CD4-positive, alpha-beta T cell treated with Interleukin-15 for 4 hours (primary cell): ENCODE measurements at regions not wholly inside any gene's neighbourhood (a gene's known extent, or its start where the extent isn't known, plus 50 kb on each side); places are given as distances from the start of the nearest gene placed in this dataset.

Experiments used
- DNase-seq: peaks from one replicate; pipeline ENCODE4 v3.0.0-alpha.2; 2020; ENCODE audit warnings: low spot score

DNA sequence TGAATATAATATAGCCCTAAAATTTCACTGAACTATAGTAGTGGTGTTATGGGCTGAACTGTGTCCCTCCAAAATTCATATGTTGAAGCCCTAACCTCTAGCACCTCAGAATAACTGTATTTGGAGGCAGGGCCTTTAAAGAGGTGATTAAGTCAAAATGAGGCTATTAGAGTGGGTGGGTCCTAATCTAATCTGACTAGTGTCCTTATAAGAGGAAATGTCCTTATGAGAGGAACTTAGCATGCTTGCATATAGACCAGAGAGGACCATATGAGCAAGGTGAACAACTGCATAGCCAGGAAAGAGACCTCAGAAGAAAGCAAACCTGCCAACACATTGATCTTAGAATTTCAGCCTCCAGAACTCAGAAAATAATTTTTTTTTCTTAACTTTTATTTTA, 238.4 kb downstream of the ZEB2 start:
- no peak for DNase-seq

DNA sequence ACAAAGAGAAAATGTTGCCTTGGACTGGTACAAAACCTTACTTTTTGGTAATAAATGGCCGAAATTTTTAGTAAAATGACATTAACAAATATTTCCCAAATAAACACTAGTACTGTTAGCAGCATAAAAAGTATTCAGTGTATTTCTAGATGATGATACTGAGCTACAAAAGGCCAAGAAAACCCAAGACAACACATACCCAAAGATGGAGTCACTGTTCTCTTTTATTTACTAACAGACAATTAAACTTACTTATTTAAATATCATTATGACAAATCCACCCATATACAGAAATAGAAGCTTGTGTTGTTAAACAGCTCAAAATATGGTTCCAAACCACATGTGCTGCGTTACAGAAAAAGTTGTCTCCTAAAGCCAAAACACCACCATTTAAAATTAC, 239.9 kb downstream of the ZEB2 start:
- no peak for DNase-seq

DNA sequence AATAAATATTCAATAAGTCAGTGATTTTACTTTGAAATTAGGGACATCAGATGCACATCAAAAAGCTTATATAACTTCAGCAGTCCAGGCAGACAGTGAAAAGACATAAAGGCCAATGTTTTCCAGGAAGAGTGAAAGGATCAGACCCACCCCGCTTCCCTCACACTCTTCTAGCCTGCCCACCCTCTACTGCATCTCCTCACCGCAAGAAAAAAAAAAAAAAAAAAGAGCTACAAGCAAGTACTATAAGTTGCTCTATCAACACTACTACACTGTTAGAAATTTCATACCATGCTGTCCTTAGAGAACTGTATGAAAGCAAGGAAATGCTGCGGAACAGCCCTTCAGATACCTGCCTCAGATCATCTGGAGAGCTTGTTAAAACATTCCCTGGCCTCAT, 240.8 kb downstream of the ZEB2 start:
- DNase-seq: no peak

DNA sequence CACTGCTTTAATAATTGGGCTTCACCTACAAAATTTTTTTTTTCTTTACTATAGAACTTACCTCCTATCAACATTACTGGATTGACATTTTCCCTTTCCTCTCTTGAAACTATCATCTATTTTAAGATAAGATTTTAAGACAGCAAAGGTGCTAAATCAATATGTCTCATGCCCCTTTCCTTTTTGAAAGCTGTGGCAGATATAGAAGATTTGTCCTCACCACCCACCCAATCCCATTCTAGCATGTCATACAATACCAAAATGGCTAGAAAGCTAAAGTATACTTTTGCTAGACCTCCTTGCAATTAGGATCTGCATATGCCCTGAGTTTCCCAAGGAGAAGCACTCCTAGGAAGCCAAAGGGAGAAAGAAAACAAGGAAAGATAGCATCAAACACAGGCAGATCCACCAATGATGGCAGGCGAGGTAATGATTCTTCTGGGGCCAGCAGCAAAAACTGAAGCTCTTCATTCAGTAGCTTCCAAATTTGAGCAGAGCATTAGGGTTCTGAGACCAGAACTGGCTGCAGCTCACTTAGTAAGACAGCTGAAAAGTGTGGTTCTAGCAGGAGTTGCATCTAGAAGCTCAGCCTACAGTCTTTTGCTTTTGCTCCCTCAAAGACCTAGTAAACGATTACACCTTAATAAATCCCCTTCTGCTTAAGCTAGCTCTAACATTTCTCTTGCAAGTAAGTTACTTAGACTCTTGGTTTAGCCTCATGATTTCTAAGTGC, 242.1 kb downstream of the ZEB2 start:
- no peak for DNase-seq

DNA sequence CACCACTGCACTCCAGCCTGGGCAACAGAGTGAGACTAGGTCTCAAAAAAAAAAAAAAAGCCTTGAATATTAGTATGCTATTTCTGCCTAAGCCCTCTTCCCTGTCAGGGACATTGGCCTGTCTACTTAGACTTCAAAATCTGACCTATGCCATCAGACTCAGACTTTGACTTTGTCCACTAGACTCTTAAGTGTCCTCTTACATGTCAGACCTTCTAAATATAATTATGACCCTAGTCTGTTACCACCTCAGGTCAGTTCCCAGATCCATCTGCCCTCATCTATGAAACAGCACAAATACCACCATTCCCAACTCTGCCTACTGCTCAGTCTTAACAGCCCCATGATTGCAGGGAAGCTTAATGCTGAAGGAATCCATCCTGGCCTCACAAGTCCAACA, 244.6 kb downstream of the ZEB2 start:
- no peak for DNase-seq

DNA sequence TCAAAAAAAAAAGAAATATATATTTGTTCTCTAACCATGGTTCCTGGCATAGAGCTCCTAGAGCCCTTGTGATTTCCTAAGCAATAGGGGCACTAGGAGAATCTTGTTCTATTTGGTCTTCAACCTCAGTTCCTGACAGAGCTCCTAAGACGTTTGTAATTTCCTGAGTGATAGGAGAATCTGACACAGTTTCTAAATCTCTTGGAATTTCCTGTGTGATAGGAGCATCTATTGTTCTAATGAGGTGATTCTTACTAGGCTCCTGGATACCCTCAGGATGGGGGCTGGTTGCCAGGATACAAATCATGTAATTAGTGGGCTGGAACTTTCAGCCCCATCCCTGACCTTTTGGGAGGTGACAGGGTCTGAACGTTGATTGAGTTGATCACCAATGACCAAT, 245.8 kb downstream of the ZEB2 start:
- DNase-seq: no peak

DNA sequence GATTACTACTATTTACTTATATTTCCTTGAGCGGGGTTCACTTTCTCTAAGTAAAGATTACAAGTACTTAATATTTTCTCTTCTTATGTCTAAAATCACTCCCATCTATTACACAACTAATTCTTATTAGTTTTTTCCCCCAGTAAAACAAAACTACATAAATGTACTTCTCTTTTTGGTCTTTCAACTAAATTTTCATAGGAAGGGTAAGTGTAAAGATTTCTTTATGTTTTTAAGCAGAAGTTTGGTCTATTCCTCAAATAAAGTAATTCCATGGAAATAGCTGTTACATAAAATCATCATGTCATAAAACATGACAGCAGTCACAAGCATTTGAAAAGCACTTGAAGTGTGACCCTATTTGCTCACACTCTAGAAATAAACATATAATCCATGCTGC, 249.0 kb downstream of the ZEB2 start:
- DNase-seq: no peak

DNA sequence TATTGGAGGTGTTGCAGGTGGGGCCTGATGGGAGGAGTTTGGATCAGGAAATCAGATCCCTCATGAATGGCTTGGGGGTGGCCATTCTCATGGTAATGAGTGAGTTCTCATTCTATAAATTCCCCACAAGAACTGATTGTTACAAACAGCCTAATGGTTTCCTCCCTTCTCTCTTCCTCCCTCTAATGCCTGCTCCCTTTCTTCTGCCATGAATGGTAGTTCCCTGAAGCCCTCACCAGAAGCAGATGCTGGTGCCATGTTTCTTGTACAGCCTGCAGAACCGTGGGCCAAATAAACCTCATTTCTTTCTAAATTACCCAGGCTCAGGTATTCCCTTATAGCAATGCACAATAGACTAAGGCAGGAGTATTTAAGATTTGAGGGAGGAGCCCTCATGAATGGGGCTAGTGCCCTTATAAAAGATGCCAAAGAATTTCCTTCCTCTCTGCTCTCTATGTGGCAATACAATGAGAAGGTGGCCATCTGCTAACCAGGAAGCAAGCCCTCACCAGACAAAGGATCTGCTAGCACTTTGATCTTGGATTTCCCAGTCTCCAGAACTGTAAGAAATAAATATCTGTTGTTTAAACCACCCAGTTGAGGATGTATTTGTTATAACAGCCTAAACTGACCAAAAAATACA, 251.8 kb downstream of the ZEB2 start:
- DNase-seq: no peak

DNA sequence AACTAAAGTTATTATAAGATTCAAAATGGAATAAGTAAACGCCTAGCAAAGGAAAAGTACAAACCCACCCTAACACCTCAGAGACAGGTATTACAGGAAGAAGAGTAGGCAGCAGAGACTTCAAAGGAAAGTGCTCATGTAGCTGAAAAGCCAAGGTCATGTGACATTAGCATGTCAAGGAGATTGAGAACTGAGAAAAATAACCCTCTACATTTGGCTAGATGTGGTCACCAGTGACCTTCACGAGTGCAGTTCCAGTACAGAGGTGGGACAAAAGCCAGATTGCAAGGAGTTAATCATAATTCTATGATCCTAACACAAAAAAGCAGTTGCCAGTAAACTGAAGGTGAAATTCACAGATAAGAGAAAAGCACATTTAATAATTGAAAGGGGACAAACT, 252.7 kb downstream of the ZEB2 start:
- peak; percentile 19 for DNase-seq

DNA sequence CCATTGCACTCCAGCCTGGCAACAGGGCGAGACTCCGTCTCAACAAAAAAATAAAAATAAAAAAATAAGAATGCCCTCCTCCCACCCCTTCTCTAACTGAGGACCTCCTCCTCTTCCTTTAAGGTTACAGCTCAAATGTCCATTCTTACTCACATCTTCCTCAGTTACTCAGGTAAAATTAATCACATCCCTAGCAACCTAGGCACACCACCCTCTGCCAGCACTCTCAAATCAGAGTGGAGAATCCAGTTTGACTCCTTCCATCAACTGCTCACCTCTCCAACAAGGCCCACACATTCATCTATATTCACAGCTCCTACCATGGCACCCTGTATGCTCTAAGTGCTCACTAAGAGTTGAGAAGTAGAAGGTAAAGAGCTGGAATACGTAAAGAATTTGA, 254.3 kb downstream of the ZEB2 start:
- no peak for DNase-seq

DNA sequence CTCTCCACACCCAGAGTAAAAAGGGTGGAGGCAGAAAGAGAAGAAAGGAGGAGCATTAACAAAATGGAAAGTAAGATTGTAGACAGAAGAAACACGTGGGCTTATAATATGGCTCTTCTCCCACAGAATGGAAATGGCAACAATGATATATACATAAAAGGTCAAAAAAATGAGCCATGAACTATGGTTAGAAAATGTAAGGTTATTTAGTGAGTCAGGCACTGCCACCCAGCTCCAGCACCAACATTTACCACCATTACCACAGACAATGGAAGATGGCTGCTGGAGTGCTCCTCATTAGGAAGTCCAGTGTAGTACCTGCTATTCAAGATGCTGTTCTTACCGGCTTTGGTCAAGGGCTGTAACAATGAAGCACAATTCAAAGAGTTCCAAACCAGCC, 258.0 kb downstream of the ZEB2 start:
- no peak for DNase-seq

DNA sequence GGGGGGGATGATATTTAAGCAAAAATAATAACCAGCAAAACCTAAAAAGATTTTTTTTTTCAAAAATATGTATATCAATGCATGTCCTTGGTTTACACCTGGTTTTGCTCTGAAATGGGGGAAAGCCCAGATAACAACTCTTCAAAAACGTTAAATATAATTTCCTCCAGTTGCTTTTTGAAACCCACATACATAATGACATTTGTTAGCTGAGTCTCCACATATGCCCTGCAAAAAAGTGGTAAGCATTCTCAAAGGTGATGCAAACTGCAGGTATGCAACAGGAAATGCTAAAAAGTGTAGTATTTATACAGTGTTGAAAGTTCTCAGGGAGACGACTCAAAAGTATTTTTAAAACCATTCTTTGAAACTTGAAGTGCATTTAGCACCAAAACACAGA, 258.6 kb downstream of the ZEB2 start:
- no peak for DNase-seq

DNA sequence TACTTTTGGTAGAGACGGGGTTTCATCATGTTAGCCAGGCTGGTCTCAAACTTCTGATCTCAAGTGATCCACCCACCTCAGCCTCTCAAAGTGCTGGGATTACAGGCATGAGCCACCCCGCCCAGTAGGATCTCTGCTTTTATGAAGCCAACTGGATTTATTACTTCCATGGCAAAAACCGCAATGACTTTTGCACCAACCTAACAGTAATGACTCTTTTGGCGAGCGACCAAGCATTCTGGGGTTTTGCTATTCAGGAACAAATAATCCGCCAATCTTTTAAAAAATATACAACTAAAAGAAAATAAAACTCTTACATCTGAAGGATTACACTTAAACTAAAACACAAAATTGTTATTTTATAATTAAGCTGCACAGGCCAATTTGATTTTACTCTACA, 260.6 kb downstream of the ZEB2 start:
- no peak for DNase-seq

DNA sequence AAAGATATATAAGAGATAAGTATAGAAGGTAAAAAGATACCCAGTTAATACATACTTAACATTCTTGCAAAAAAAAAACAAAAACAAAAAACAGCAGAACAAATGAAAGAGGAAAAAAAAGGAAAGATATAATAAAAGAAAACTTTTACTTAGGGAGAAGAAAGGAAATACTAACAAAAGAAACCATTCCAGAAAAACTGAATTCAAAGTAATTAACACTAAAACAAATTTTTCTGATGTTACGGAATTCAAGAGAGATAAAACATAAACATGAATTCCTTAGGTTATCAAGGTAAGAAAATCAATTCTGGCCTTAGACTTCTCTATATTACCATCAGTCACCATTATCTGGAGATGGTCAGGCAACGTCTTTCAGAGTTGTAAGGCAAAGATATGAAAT, 261.8 kb downstream of the ZEB2 start:
- DNase-seq: no peak

DNA sequence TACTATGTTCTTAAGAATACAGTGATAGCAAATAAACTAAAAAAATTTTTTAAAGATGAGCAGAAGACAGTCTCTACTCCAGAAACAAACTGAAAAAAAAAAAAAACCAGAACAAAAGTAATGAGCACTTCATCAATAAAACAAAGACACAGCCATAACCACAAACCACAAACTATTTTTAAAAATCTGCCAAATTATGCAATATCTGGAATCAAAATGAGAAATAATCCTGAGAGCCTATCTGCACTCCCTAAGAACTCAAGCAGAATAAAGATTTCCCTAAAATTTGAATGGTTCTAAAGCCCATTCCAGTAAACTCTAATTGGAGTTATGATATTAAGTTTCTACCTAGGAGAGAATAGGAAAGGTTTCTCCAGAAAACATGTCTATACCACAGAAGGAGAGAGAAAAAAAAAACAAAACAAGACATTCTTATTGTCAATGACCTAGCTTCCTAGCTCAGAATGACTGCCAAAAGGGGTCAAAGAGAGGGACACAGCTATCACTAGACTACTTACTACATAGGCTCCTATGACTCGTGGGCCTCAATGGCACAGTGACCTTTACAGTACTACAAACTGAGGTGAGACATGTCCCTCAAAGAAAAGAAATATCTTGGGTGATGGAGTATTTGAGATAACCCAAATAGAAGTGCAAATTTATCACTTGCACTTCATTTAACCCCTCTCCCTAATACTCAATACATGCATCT, 262.8 kb downstream of the ZEB2 start:
- DNase-seq: no peak

DNA sequence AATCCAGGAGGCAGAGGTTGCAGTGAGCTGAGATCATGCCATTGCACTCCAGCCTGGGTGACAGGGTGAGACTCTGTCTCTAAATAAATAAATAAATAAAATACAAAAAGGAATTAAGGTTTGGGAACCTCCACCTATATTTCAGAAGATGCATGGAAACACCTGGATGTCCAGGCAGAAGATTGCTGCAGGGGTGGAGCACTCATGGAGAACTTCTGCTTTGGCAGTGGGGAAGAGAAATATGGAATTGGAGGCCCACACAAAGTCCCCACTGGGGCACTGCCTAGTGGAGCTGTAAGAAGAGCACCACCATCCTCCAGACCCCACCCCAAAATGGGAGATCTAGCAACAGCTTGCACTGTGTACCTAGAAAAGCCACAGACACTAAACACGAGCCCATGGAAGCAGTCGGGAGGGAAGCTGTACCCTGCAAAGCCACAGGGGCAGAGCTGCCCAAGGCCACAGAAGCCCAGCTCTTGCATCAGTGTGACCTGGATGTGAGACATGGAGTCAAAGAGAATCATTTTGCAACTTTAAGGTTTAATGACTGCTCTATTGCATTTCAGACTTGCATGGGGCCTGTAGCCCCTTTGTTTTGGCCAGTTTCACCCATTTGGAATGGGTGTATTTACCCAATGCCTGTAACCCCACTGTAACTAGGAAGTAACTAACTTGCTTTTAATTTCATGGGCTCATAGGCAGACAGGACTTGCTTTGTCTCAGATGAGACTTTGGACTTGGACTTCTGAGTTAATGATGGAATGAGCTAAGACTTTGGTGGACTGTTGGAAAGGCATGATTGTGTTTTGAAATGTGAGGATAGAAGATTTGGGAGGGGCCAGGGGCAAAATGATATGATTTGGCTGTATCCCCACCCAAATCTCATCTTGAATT, 265.3 kb downstream of the ZEB2 start:
- DNase-seq: no peak

DNA sequence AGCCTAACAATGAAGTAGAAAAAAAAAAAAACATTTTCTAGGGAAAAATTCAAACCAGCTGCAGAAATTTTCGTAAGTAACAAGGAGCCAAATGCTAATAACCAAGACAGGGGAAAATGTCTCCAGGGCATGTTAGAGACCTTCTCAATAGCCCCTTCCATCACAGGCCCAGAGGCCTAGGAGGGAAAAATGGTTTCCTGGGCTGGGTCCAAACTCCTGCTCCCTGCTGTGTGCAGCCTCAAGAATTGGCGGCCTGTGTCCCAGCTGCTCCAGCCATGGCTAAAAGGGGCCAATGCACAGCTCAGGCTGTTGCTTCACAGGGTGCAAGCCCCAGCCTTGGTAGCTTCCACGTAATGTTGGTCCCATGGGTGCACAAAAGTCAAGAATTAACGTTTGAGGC, 266.2 kb downstream of the ZEB2 start:
- DNase-seq: no peak

DNA sequence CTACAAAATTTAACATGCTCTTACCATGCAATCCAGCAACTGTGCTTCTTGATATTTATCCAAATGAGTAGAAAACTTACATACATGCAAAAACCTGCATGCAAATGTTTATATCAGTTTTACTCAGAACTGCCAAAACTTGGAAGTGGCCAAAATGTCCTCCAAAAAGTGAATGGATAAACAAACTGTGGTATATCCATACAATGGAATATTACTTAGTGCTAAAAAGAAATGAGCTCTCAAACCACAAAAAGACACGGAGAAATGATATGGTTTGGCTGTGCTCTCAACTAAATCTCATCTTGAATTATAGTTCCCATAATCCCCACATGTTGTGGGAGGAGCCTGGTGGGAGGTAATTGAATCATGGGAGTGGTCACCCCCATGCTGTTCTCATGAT, 267.2 kb downstream of the ZEB2 start:
- DNase-seq: no peak

DNA sequence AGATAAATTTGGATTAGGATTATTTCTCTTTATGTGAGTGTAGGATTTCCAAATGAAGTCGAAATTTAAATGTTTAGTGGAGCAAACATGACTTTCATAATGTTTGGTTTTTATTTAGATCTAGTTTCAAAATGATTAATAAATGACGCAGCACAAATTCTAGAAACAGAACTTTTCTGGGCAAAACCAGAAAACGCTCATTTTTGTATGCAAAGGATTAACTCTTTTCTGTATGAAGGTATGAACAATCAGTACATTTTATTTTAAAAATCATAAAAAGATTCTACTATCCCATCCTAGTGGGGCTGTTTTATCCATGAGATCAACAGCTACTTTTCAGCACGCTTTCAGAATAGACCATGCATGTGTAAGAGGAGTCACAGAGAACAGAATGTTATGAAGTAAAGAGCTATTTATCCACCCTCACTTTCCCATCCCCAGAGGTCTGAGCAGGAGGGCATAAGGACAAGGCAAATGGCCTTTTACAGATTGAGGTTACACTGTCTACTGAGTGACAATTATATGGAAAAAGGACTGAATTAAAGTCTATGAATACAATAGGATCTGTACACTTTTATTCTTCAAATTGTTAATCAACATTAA, 270.8 kb downstream of the ZEB2 start:
- no peak for DNase-seq

DNA sequence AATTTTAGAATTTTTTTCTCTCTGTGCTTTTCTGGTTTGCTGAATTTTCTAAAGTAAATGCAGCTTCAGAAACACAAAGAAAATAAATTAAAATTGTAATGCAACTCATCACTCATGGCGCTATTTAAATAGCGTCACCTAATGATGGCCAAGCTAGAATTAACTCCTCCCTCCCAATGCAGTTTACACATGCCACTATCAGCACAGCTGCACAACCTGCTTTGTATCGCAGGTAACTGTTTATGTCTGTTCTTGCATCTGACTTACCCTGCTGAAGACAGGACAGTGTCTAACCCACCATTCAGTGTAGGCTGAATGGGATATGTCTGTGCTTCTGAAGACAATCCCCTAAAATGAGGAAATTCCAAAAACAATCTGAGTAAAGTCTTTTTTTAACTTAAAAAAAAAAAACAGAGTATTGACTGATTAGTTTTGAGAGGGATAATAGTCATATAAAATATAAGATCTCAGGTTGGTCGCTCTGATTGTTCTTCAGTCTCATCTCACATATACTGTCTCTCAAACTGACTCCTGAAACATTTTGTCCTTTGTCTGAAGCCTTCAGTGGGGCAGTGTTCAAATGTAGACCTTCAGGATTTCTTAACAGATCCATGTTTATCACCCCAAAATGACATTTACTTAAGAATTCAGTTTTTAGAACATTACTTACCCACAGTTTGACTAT, 271.4 kb downstream of the ZEB2 start:
- no peak for DNase-seq

DNA sequence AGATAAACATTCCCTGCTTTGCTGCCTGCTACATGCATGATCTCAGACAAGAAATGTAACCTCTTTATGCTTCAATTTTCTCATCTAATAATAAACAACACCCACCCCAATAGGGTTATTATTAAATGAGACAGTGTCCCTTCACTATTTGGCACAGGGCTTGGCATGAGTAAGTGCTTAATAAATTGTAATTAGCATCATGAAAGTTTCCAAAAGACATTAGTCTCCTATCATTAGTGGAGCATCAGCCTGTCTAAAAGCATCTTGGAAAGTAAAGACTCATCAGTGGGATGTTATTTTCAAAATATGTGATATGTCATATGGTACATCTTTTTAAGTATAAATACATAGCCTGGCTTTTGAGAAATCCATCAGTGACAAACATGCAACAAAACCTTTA, 275.0 kb downstream of the ZEB2 start:
- no peak for DNase-seq

DNA sequence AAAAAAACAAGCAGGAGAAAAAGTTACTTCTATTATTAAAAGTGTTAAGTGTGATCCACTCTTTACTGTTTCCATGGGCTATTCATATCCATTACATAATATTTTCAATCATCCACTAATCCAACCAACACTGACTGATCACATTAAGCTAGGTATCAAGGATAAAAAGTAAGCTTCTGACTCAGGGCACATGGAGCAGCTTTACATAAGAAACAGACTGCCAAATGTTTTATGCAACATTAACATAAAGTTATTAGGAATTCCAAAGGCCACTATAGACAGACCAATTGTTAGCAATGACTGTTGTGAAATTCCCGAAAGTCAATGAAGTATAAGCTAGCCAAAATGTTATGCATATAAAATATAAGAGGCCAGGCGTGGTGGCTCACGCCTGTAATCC, 277.6 kb downstream of the ZEB2 start:
- DNase-seq: no peak
